Coronary artery (tissue), 2 donors: ENCODE measurements at regions not wholly inside any gene's neighbourhood (a gene's known extent, or its start where the extent isn't known, plus 50 kb on each side); places are given as distances from the start of the nearest gene placed in this dataset.

Experiments
- DNase-seq: peaks from one replicate; pipeline ENCODE4 v3.0.0-alpha.2; 2017; ENCODE audit warnings: low spot score
- H3K27ac ChIP-seq, 2 donors: fragments of 200-600 bp; sonication (generic); one replicate each; pipeline ENCODE4 v1.5.1; 2016 to 2019
- H3K4me3 ChIP-seq: fragments of 200-600 bp; sonication (generic); 2 replicates; pipeline ENCODE4 v1.5.1; 2016; ENCODE audit warnings: mild to moderate bottlenecking, moderate library complexity
- CTCF ChIP-seq: fragments of 200-600 bp; sonication (generic); IDR thresholded peaks from one replicate; pipeline ENCODE4 v1.5.1; 2019; ENCODE audit warnings: antibody characterized with exemption

- DNase-seq: no peak
- Histone ChIP-seq H3K27ac (no peak overlapping the region), H3K4me3 (no peak overlapping the region)
- no peak for TF ChIP-seq CTCF
Measured at GRCh38 chr5:125201446-125202052, 455.1 kb upstream of the ZNF608 start.

GRCh38 chr5:125202353-125202752 lies 455.9 kb upstream of the ZNF608 start:
- TF ChIP-seq CTCF: no peak
- DNase-seq: no peak

GRCh38 chr5:125202871-125203438 lies 456.5 kb upstream of the ZNF608 start:
- Histone ChIP-seq H3K27ac (no peak overlapping the region), H3K4me3 (no peak overlapping the region)
- no peak for TF ChIP-seq CTCF
- DNase-seq: no peak

More at GRCh38 chr5:125202353-125202752, 455.9 kb upstream of the ZNF608 start:
- no peak overlapping the region for H3K4me3 ChIP-seq
- H3K27ac ChIP-seq: no peak overlapping the region

GRCh38 chr5:125203912-125204311 lies 457.5 kb upstream of the ZNF608 start:
- Histone ChIP-seq H3K27ac (no peak overlapping the region), H3K4me3 (no peak overlapping the region)
- no peak for TF ChIP-seq CTCF
- DNase-seq: no peak

GRCh38 chr5:125205601-125206225 lies 459.3 kb upstream of the ZNF608 start:
- Histone ChIP-seq H3K4me3 (no peak overlapping the region), H3K27ac (no peak overlapping the region)
- no peak for TF ChIP-seq CTCF
- no peak for DNase-seq

GRCh38 chr5:125207856-125208255 lies 461.4 kb upstream of the ZNF608 start:
- H3K4me3 ChIP-seq: no peak overlapping the region
- H3K27ac ChIP-seq: no peak overlapping the region
- no peak for DNase-seq
- TF ChIP-seq CTCF: no peak

- Histone ChIP-seq H3K27ac (no peak overlapping the region), H3K4me3 (no peak overlapping the region)
- no peak for TF ChIP-seq CTCF
- DNase-seq: no peak
Measured at GRCh38 chr5:125209650-125210049, 463.2 kb upstream of the ZNF608 start.
